WERI-Rb-1 (cell line): ENCODE measurements at regions not wholly inside any gene's neighbourhood (a gene's known extent, or its start where the extent isn't known, plus 50 kb on each side); places are given as distances from the start of the nearest gene placed in this dataset.

Experiments
- DNase-seq: peaks from one replicate; pipeline ENCODE4 v3.0.0-alpha.2; 2020
- H3K27ac ChIP-seq: fragments of 250-450 bp; sonication (Bioruptor Pico); 2 replicates; pipeline ENCODE4 v1.5.1; 2020; ENCODE audit warnings: mild to moderate bottlenecking, moderate library complexity
- H3K27me3 ChIP-seq: fragments of 250-450 bp; sonication (Bioruptor Pico); 2 replicates; pipeline ENCODE4 v1.5.1; 2021; ENCODE audit warnings: mild to moderate bottlenecking, low read depth, moderate library complexity; ENCODE audit not compliant: insufficient read depth, severe bottlenecking
- H3K36me3 ChIP-seq: fragments of 250-450 bp; sonication (Bioruptor Pico); 2 replicates; pipeline ENCODE4 v1.5.1; 2020; ENCODE audit warnings: mild to moderate bottlenecking, moderate library complexity
- H3K4me3 ChIP-seq: 2 replicates; pipeline ENCODE4 v1.5.1; 2011; ENCODE audit warnings: low read depth, mild to moderate bottlenecking, control low read depth, low read length
- H3K9me3 ChIP-seq: fragments of 250-450 bp; sonication (Bioruptor Pico); 2 replicates; pipeline ENCODE4 v1.5.1; 2021; ENCODE audit warnings: mild to moderate bottlenecking, moderate library complexity; ENCODE audit not compliant: severe bottlenecking
- TF ChIP-seq, protein P1 (sequence below): IDR thresholded peaks from 2 replicates; pipeline ENCODE4 v1.5.1; 2011; ENCODE audit warnings: low read depth, mild to moderate bottlenecking, control low read depth, inconsistent platforms, low read length

DNA sequence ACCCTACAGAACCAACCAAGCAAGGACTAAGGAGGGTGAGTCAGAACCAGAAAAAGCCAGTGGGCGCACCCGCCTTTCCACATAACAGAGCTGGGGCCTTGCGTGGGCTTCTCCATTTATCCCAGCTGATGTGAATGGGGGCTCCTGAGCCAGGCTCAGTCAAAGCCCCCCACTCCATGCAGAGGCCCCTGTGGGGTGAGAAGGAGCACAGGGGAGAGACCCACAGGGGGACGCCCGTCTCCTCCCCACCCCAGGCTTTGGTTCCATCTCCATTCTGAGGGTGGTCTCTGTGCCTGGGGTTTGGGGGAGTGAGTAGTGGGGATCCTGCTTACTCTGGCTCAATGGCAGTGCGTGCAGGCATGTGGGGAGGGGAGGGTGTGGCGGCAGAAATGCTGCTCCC lies 210.1 kb upstream of the TNRC6C start:
- H3K9me3 ChIP-seq = peaks cover 6% of the 10 kb centered on the region
- TF ChIP-seq, protein P1, sequence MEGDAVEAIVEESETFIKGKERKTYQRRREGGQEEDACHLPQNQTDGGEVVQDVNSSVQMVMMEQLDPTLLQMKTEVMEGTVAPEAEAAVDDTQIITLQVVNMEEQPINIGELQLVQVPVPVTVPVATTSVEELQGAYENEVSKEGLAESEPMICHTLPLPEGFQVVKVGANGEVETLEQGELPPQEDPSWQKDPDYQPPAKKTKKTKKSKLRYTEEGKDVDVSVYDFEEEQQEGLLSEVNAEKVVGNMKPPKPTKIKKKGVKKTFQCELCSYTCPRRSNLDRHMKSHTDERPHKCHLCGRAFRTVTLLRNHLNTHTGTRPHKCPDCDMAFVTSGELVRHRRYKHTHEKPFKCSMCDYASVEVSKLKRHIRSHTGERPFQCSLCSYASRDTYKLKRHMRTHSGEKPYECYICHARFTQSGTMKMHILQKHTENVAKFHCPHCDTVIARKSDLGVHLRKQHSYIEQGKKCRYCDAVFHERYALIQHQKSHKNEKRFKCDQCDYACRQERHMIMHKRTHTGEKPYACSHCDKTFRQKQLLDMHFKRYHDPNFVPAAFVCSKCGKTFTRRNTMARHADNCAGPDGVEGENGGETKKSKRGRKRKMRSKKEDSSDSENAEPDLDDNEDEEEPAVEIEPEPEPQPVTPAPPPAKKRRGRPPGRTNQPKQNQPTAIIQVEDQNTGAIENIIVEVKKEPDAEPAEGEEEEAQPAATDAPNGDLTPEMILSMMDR = no peak
- H3K27me3 ChIP-seq = no peaks in the 10 kb centered on the region

DNA sequence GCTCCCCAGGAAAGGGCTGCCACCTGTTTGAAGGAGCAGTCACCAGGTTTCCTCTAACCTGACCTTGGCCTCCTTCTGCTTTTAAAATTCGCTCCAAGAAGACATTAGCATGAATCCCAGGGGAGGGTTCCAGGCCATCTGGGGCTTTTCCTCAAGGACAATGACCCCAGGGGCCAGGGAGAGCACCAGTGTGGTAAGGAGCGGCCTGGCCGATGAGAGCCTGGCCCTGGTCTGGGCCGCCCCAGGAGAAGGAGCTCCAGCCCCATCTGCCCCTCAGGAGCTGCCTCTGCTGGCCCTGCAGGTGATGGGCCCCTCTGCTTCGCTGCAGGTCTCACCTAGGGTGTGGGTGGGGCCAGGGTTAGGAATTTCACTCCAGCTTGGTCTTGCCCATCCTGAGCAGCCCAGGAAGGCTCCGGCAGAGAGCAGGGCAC lies 209.2 kb upstream of the TNRC6C start:
- TF ChIP-seq, protein P1 = no peak
- Histone ChIP-seq H3K4me3 (no peak overlapping the region), H3K27me3 (no peaks in the 10 kb centered on the region), H3K27ac (no peak overlapping the region), H3K9me3 (peaks cover 6% of the 10 kb centered on the region), H3K36me3 (no peaks in the 10 kb centered on the region)
- DNase-seq = peak; percentile 17

More for the DNA sequence above, 210.1 kb upstream of the TNRC6C start:
- no peak for DNase-seq
- no peaks in the 10 kb centered on the region for H3K36me3 ChIP-seq
- H3K27ac ChIP-seq = no peak overlapping the region
- H3K4me3 ChIP-seq = no peak overlapping the region

DNA sequence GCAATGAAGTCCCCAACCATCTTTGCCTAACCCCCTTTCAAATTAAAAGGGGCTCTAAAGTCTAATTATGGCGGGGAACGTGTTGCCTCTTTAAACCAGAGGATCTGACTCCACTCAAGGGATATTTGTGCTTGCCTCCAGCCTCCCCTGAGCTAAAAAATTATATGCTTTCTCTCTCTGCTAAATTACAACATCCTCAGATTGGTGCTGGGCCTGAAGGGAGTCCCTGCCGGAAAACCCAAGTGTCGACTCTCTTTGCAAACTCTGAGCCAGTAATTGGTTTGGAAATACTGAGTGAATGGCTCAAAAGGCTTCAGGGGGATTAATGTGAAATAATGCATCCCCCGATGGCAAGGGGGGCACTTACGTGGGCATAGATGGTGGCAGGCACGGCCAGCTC lies 208.5 kb upstream of the TNRC6C start:
- Histone ChIP-seq H3K27me3 (no peaks in the 10 kb centered on the region), H3K27ac (no peak overlapping the region), H3K4me3 (no peak overlapping the region), H3K9me3 (peaks cover 5% of the 10 kb centered on the region), H3K36me3 (no peaks in the 10 kb centered on the region)
- DNase-seq = no peak
- TF ChIP-seq, protein P1 = no peak

DNA sequence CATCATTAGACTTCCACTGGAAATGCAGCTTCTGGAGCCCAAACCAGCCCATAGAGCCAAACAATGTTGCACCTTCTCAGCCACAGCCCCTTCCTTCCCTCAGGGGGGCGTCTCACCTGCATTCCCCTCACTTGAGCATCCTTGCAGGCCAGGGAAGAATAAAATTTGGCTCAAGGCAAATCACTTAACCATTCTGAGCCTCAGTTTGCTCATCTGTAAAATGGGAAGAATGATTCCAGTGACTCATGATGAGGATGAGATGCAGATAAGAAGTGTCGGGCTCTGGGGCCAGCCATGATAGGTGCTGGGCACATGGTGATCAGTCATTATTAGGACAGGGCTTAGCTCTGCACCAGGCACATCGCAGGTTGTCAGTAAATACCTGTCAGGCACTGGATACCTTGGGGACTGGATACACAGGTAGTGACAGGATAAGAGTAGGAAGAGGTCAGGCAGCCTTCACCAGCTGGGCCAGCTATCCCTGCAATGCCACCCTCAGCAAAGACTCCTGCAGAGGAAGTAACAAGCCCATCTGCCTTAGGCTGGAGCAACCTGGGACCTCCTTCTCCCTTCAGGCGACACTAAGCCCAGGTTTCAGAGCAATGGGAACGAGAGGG lies 208.0 kb upstream of the TNRC6C start:
- TF ChIP-seq, protein P1 = no peak
- Histone ChIP-seq H3K36me3 (no peaks in the 10 kb centered on the region), H3K4me3 (no peak overlapping the region), H3K27ac (no peak overlapping the region), H3K9me3 (peaks cover 6% of the 10 kb centered on the region), H3K27me3 (no peaks in the 10 kb centered on the region)
- peak; percentile 2 for DNase-seq

DNA sequence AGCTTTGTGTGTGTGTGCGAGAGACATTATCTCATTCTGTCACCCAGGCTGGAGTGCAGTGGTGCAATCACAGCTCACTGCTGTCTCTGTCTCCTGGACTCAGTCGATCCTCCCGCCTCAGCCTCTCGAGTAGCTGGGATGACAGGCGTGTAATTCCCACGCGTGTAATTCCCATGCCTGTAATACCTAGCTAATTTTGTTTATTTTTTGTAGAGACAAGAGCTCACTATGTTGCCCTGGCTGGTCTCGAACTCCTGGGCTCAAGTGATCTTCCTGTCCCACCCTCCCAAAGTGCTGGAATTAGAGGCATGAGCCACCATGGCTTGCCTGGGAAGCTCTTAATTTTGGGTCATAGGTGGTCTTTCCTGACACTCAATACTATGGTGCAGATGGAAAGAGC lies 205.3 kb upstream of the TNRC6C start:
- Histone ChIP-seq H3K36me3 (no peaks in the 10 kb centered on the region), H3K9me3 (peaks cover 6% of the 10 kb centered on the region), H3K4me3 (no peak overlapping the region), H3K27ac (no peak overlapping the region), H3K27me3 (no peaks in the 10 kb centered on the region)
- DNase-seq = no peak
- TF ChIP-seq, protein P1 = no peak

DNA sequence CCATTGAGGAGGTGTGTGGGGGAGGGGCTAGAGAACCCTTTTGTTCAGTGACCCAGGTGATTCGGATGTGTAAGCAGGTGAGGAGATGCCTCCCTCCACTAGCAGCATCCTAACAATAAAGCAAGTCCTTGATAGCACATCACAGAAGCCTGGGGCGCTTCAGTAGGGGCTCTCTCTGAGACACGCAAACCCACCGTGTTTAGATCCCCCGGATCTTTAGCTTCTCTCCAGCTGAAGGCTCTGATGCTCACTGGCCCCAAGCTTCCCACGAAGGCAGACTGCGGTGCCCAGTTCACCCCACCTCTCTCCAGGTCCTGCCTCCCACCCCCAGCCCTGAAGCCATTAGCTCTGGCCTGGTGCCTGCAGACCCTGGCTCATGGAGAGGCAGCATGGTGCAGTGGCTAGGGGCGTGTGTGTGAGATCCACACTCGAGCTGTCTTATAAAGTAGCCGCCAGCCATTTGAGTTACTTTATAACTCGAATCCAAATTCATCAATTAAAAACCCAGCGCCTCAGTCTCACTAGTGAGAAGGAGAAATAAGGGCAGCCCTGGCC lies 204.7 kb upstream of the TNRC6C start:
- no peak overlapping the region for H3K27ac ChIP-seq
- H3K9me3 ChIP-seq = peaks cover 6% of the 10 kb centered on the region
- H3K27me3 ChIP-seq = no peaks in the 10 kb centered on the region
- TF ChIP-seq, protein P1 = no peak
- no peaks in the 10 kb centered on the region for H3K36me3 ChIP-seq
- no peak overlapping the region for H3K4me3 ChIP-seq
- no peak for DNase-seq
